Hindlimb muscle (tissue), 1 donor: ENCODE measurements at regions not wholly inside any gene's neighbourhood (a gene's known extent, or its start where the extent isn't known, plus 50 kb on each side); places are given as distances from the start of the nearest gene placed in this dataset.
"Not testable (repeated sequence)": the region's sequence is repeated elsewhere in the genome, so short reads cannot be mapped to it uniquely, and the experiment has no call there.

Experiments used
- DNase-seq: peaks from one replicate; pipeline ENCODE4 v3.0.0-alpha.2; 2013

GRCh38 chr11:37858398-37858797, 1260.4 kb upstream of the RAG2 start:
- DNase-seq: no peak

- DNase-seq: no peak
Observed at GRCh38 chr11:37857726-37858125, 1259.7 kb upstream of the RAG2 start.

- peak; percentile 6 for DNase-seq
Observed at GRCh38 chr11:37849706-37850105, 1251.7 kb upstream of the RAG2 start.

GRCh38 chr11:37843603-37844002, 1245.6 kb upstream of the RAG2 start:
- no peak for DNase-seq

GRCh38 chr11:37841016-37841415, 1243.0 kb upstream of the RAG2 start:
- no peak for DNase-seq

GRCh38 chr11:37840345-37840744, 1242.3 kb upstream of the RAG2 start:
- not testable (repeated sequence) for DNase-seq

- DNase-seq: no peak
Observed at GRCh38 chr11:37830529-37830928, 1232.5 kb upstream of the RAG2 start.

GRCh38 chr11:37817727-37818270, 1219.8 kb upstream of the RAG2 start:
- DNase-seq: no peak

GRCh38 chr11:37812281-37812880, 1214.3 kb upstream of the RAG2 start:
- DNase-seq: no peak

GRCh38 chr11:37811349-37811748, 1213.3 kb upstream of the RAG2 start:
- no peak for DNase-seq

GRCh38 chr11:37804666-37805065, 1206.6 kb upstream of the RAG2 start:
- no peak for DNase-seq

- no peak for DNase-seq
Observed at GRCh38 chr11:37788141-37788877, 1190.3 kb upstream of the RAG2 start.

GRCh38 chr11:37786214-37786755, 1188.2 kb upstream of the RAG2 start:
- DNase-seq: no peak

GRCh38 chr11:37774441-37774840, 1176.4 kb upstream of the RAG2 start:
- DNase-seq: no peak

- DNase-seq: no peak
Observed at GRCh38 chr11:37770145-37770544, 1172.1 kb upstream of the RAG2 start.

GRCh38 chr11:37762079-37762478, 1164.0 kb upstream of the RAG2 start:
- no peak for DNase-seq

- DNase-seq: no peak
Observed at GRCh38 chr11:37755521-37755920, 1157.5 kb upstream of the RAG2 start.

- DNase-seq: no peak
Observed at GRCh38 chr11:37748641-37749040, 1150.6 kb upstream of the RAG2 start.

- no peak for DNase-seq
Observed at GRCh38 chr11:37747121-37747520, 1149.1 kb upstream of the RAG2 start.

GRCh38 chr11:37727371-37727770, 1129.3 kb upstream of the RAG2 start:
- no peak for DNase-seq

- no peak for DNase-seq
Observed at GRCh38 chr11:37724315-37724714, 1126.3 kb upstream of the RAG2 start.

- DNase-seq: no peak
Observed at GRCh38 chr11:37721485-37721884, 1123.4 kb upstream of the RAG2 start.

GRCh38 chr11:37718431-37718999, 1120.5 kb upstream of the RAG2 start:
- DNase-seq: no peak

GRCh38 chr11:37712251-37712650, 1114.2 kb upstream of the RAG2 start:
- DNase-seq: no peak
